ENCODE measurements at regions not wholly inside any gene's neighbourhood (a gene's known extent, or its start where the extent isn't known, plus 50 kb on each side); places are given as distances from the start of the nearest gene placed in this dataset.

DNA sequence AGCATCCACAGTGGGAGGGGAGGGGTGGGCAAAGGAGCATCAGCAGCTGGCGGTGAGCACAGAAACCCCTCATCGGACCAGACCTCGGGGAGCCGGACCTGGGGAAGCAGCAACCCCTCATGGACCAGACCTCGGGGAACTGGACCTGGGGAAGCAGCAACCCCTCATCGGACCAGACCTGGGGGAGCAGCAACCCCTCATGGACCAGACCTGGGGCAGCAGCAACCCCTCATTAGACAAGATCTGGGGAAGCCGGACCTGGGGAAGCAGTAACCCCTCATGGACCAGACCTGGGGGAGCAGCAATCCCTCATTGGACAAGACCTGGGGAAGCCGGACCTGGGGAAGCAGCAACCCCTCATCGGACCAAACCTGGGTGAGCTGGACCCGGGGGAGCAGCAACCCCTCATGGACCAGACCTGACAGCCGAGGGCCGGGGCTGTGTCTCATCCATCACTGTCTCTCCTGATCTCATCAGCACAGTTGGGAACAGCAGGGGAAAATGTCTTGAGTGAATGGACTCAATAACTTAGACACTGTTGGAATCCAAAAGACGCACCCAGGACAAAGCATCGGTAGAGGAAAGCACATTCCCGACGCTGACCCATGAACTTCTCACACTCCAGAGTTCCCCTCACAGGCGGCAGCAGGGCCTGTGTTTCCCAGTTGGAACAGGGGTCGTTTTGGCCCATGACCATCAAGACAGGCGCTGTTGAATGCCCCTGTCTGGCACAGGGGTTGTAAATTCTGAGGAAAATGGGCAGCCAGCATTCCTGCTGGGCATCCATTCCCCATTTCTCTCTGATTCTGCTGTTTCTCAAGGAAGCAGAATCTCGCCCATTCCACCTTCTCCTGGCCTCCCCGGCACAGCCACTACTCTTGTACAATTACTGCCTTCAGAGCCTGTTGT lies 1494.6 kb downstream of the TBC1D22A start:
- no peak for TF ChIP-seq CTCF (IDR thresholded peaks at IDR 0.05)
- TF ChIP-seq POLR2A (IDR thresholded peaks at IDR 0.05): no peak

Data from esophagus squamous epithelium (tissue), 4 donors.